ENCODE measurements at regions not wholly inside any gene's neighbourhood (a gene's known extent, or its start where the extent isn't known, plus 50 kb on each side); places are given as distances from the start of the nearest gene placed in this dataset.

- in situ Hi-C loops (cut with MboI; ENCODE audit: low pct_ligation_motif_present in 1 of 4, low pct_unique_long_range_greater_than_20kb in 1 of 4, low sequenced_read_pairs in 3 of 4) = loop anchor here (25.0 kb wide), 4 partner anchors 439 to 1211 kb away; no protein-coding TSS in a partner anchor
- Histone ChIP-seq H3K9me3 (no peaks in the 10 kb centered on the region), H3K27ac (no peak overlapping the region), H3K4me1 (no peaks in the 10 kb centered on the region), H3K27me3 (no peaks in the 10 kb centered on the region), H3K36me3 (no peaks in the 10 kb centered on the region), H3K4me3 (no peak overlapping the region)
- no peak for DNase-seq
- intact Hi-C loops (cut with DNase I; ENCODE audit: low total_unique reads) = no loop called here
- peak in 2 of 3 donors; percentile 42 to 45 for TF ChIP-seq POLR2AphosphoS5 (IDR thresholded peaks at IDR 0.05)
- no peak for TF ChIP-seq EP300 (IDR thresholded peaks at IDR 0.05; ENCODE audit: low read depth)
- WGBS, 2 donors (ENCODE audit: low coverage in 1 of 2) = 80 to 88% methylated on average over 2 to 3 of the region's 3 CpGs
Measured at GRCh38 chr5:164000819-164001218, 495.4 kb downstream of the MAT2B start.

GRCh38 chr5:164002214-164002613 lies 496.8 kb downstream of the MAT2B start:
- DNase-seq = no peak
- in situ Hi-C loops (cut with MboI; ENCODE audit: low pct_ligation_motif_present in 1 of 4, low pct_unique_long_range_greater_than_20kb in 1 of 4, low sequenced_read_pairs in 3 of 4) = loop anchor here (25.0 kb wide), 4 partner anchors 440 to 1210 kb away; no protein-coding TSS in a partner anchor
- intact Hi-C loops (cut with DNase I; ENCODE audit: low total_unique reads) = no loop called here
- Histone ChIP-seq H3K4me3 (no peak overlapping the region), H3K9me3 (no peaks in the 10 kb centered on the region), H3K4me1 (no peaks in the 10 kb centered on the region), H3K27me3 (no peaks in the 10 kb centered on the region), H3K27ac (peak overlapping the region in 2 of 4 donors; percentile 40 to 56), H3K36me3 (no peaks in the 10 kb centered on the region)
- TF ChIP-seq CTCF (IDR thresholded peaks at IDR 0.05) (no peak), POLR2A (IDR thresholded peaks at IDR 0.05) (no peak), EP300 (IDR thresholded peaks at IDR 0.05; ENCODE audit: low read depth) (no peak), POLR2AphosphoS5 (IDR thresholded peaks at IDR 0.05) (no peak)
- 61 to 66% methylated on average over 3 of the region's 3 CpGs for WGBS, 2 donors (ENCODE audit: low coverage in 1 of 2)

- no peak overlapping the region for H3K4me3 ChIP-seq
- in situ Hi-C loops (cut with MboI; ENCODE audit: low pct_ligation_motif_present in 1 of 4, low pct_unique_long_range_greater_than_20kb in 1 of 4, low sequenced_read_pairs in 3 of 4) = loop anchor here (25.0 kb wide), 4 partner anchors 440 to 1210 kb away; no protein-coding TSS in a partner anchor
- no peak for TF ChIP-seq CTCF (IDR thresholded peaks at IDR 0.05)
- no peak for TF ChIP-seq POLR2AphosphoS5 (IDR thresholded peaks at IDR 0.05)
- no peak for TF ChIP-seq POLR2A (IDR thresholded peaks at IDR 0.05)
- TF ChIP-seq EP300 (IDR thresholded peaks at IDR 0.05; ENCODE audit: low read depth) = no peak
- H3K9me3 ChIP-seq = no peaks in the 10 kb centered on the region
- no peak for DNase-seq
- WGBS, 2 donors (ENCODE audit: low coverage in 1 of 2) = 80 to 87% methylated on average over 1 to 3 of the region's 3 CpGs
- intact Hi-C loops (cut with DNase I; ENCODE audit: low total_unique reads) = no loop called here
- H3K27me3 ChIP-seq = no peaks in the 10 kb centered on the region
- peak overlapping the region in 2 of 4 donors; percentile 26 to 36 for H3K27ac ChIP-seq
- H3K36me3 ChIP-seq = no peaks in the 10 kb centered on the region
- H3K4me1 ChIP-seq = no peaks in the 10 kb centered on the region
Measured at GRCh38 chr5:164002628-164003027, 497.2 kb downstream of the MAT2B start.

- no peaks in the 10 kb centered on the region for H3K4me1 ChIP-seq
- no peaks in the 10 kb centered on the region for H3K36me3 ChIP-seq
- in situ Hi-C loops (cut with MboI; ENCODE audit: low pct_ligation_motif_present in 1 of 4, low pct_unique_long_range_greater_than_20kb in 1 of 4, low sequenced_read_pairs in 3 of 4) (loop anchor here (25.0 kb wide), 4 partner anchors 443 to 1207 kb away; no protein-coding TSS in a partner anchor), intact Hi-C loops (cut with DNase I; ENCODE audit: low total_unique reads) (no loop called here)
- no peak overlapping the region for H3K4me3 ChIP-seq
- DNase-seq = no peak
- no peaks in the 10 kb centered on the region for H3K27me3 ChIP-seq
- TF ChIP-seq POLR2AphosphoS5 (IDR thresholded peaks at IDR 0.05) (no peak), EP300 (IDR thresholded peaks at IDR 0.05; ENCODE audit: low read depth) (no peak), POLR2A (IDR thresholded peaks at IDR 0.05) (no peak), CTCF (IDR thresholded peaks at IDR 0.05) (no peak)
- 84 to 89% methylated on average over 1 of the region's 1 CpG for WGBS, 2 donors (ENCODE audit: low coverage in 1 of 2)
- no peak overlapping the region for H3K27ac ChIP-seq
- H3K9me3 ChIP-seq = no peaks in the 10 kb centered on the region
Measured at GRCh38 chr5:164005071-164005470, 499.7 kb downstream of the MAT2B start.

- in situ Hi-C loops (cut with MboI; ENCODE audit: low pct_ligation_motif_present in 1 of 4, low pct_unique_long_range_greater_than_20kb in 1 of 4, low sequenced_read_pairs in 3 of 4) = loop anchor here (25.0 kb wide), 4 partner anchors 445 to 1205 kb away; no protein-coding TSS in a partner anchor
- Histone ChIP-seq H3K27ac (no peak overlapping the region), H3K4me3 (no peak overlapping the region), H3K9me3 (no peaks in the 10 kb centered on the region), H3K27me3 (no peaks in the 10 kb centered on the region), H3K36me3 (no peaks in the 10 kb centered on the region), H3K4me1 (no peaks in the 10 kb centered on the region)
- intact Hi-C loops (cut with DNase I; ENCODE audit: low total_unique reads) = no loop called here
- 54 to 66% methylated on average over 2 of the region's 2 CpGs for WGBS, 2 donors (ENCODE audit: low coverage in 1 of 2)
- TF ChIP-seq POLR2A (IDR thresholded peaks at IDR 0.05) = no peak
- no peak for TF ChIP-seq EP300 (IDR thresholded peaks at IDR 0.05; ENCODE audit: low read depth)
- TF ChIP-seq POLR2AphosphoS5 (IDR thresholded peaks at IDR 0.05) = no peak
- no peak for TF ChIP-seq CTCF (IDR thresholded peaks at IDR 0.05)
- DNase-seq = no peak
Measured at GRCh38 chr5:164007064-164007463, 501.6 kb downstream of the MAT2B start.

All from transverse colon (tissue), 4 donors.